ENCODE measurements at regions not wholly inside any gene's neighbourhood (a gene's known extent, or its start where the extent isn't known, plus 50 kb on each side); places are given as distances from the start of the nearest gene placed in this dataset.

- Histone ChIP-seq H3K9me3 (ENCODE audit: insufficient read depth in 2 of 2, low read depth in 1 of 2, low read length in 1 of 2) (no peaks in the 10 kb centered on the region), H3K4me3 (ENCODE audit: extremely low read depth in 1 of 4, insufficient read depth in 2 of 4, low read depth in 3 of 4, low read length in 4 of 4) (no peak overlapping the region), H3K4ac (replicated peaks; ENCODE audit: insufficient read length, low read depth, low read length) (no peak overlapping the region), H3K18ac (ENCODE audit: extremely low read depth, low read length) (no peak overlapping the region), H3K56ac (replicated peaks; ENCODE audit: insufficient read length, low read depth, low read length) (no peak overlapping the region), H3K36me3 (ENCODE audit: control insufficient read depth in 2 of 4, insufficient read depth in 4 of 4, low read length in 3 of 4) (no peaks in the 10 kb centered on the region), H2AK5ac (ENCODE audit: low read depth, low read length) (no peak overlapping the region), H2BK15ac (ENCODE audit: low read length) (no peak overlapping the region), H3K9ac (replicated peaks in 1 of 4; ENCODE audit: extremely low read depth in 1 of 4, low read depth in 3 of 4, low read length in 3 of 4) (no peak overlapping the region), H3K23me2 (ENCODE audit: low read depth, low read length) (no peaks in the 10 kb centered on the region), H2AFZ (ENCODE audit: low read length) (no peak overlapping the region), H4K20me1 (replicated peaks in 1 of 2; ENCODE audit: control insufficient read depth in 1 of 2, insufficient read depth in 2 of 2, low read length in 2 of 2) (no peaks in the 10 kb centered on the region), H4K91ac (replicated peaks; ENCODE audit: insufficient read length, low read length) (no peak overlapping the region), H4K5ac (ENCODE audit: insufficient read length, low read depth, low read length) (no peak overlapping the region), H2BK5ac (ENCODE audit: low read depth, low read length) (no peak overlapping the region), H3K4me2 (ENCODE audit: insufficient read depth in 1 of 2, low read depth in 2 of 2, low read length in 2 of 2) (no peak overlapping the region), H3K27me3 (replicated peaks in 1 of 4; ENCODE audit: control insufficient read depth in 3 of 4, extremely low read depth in 1 of 4, insufficient read depth in 3 of 4, low read length in 3 of 4) (no peaks in the 10 kb centered on the region), H3K14ac (ENCODE audit: insufficient read length) (no peak overlapping the region), H3K79me1 (ENCODE audit: low read depth, low read length) (no peaks in the 10 kb centered on the region), H3K79me2 (ENCODE audit: control insufficient read depth in 1 of 2, insufficient read depth in 2 of 2, low read length in 2 of 2) (no peaks in the 10 kb centered on the region), H2BK12ac (ENCODE audit: low read depth, low read length) (no peak overlapping the region), H3K23ac (ENCODE audit: insufficient read length) (no peak overlapping the region), H4K8ac (ENCODE audit: extremely low read depth, insufficient read depth, low read length) (no peak overlapping the region), H2BK120ac (replicated peaks; ENCODE audit: low read depth, low read length) (no peak overlapping the region), H2BK20ac (ENCODE audit: low read length) (no peak overlapping the region), H3K4me1 (replicated peaks in 1 of 4; ENCODE audit: control insufficient read depth in 3 of 4, insufficient read depth in 4 of 4, low read length in 3 of 4) (no peaks in the 10 kb centered on the region), H3K27ac (ENCODE audit: low read depth, low read length) (no peak overlapping the region)
- WGBS, 2 experiments (ENCODE audit: extremely low coverage in 1 of 2, insufficient coverage in 1 of 2, insufficient read length in 1 of 2, insufficient replicate concordance in 2 of 2, low coverage in 1 of 2, low lambda C conversion rate in 2 of 2, missing lambda C conversion rate in 1 of 2) = 61% methylated on average over 1 of the region's 1 CpG; no CpG with 5 or more reads in 1 of the 2 experiments
- ChIA-PET POLR2A (ENCODE audit: partially characterized antibody) (no interaction called here), CTCF (ENCODE audit: partially characterized antibody) (interaction anchor here (0.6 to 0.8 kb wide), 2 partner anchors 13 to 70 kb away, joined by 3 read pairs; no protein-coding TSS in a partner anchor)
- FAIRE-seq (no peak), DNase-seq (ENCODE audit: low read depth in 1 of 2, low spot score in 2 of 2) (no peak)
- TF ChIP-seq RBBP5 (IDR thresholded peaks at IDR 0.05; ENCODE audit: borderline replicate concordance, low read depth, low read length) (no peak), HDAC2 (IDR thresholded peaks at IDR 0.05; ENCODE audit: borderline replicate concordance in 1 of 2, low read depth in 2 of 2, low read length in 2 of 2) (no peak), POLR2AphosphoS5 (IDR thresholded peaks at IDR 0.05; ENCODE audit: low read depth, low read length) (no peak), YY1 (IDR thresholded peaks at IDR 0.05; ENCODE audit: low read depth, low read length) (no peak), PHF8 (conservative IDR thresholded peaks at IDR 0.05; ENCODE audit: low read depth, low read length) (no peak), SP2 (IDR thresholded peaks at IDR 0.05; ENCODE audit: low read length) (no peak), NANOG (IDR thresholded peaks at IDR 0.05; ENCODE audit: insufficient read depth, low read depth, low read length, poor library complexity, severe bottlenecking) (no peak), SP4 (IDR thresholded peaks at IDR 0.05; ENCODE audit: low read length) (no peak), SIX5 (IDR thresholded peaks at IDR 0.05; ENCODE audit: low read depth, low read length) (no peak), CEBPB (IDR thresholded peaks at IDR 0.05; ENCODE audit: low read depth, low read length) (no peak), TAF7 (optimal IDR thresholded peaks at IDR 0.05; ENCODE audit: borderline replicate concordance, low read depth, low read length) (no peak), CHD1 (IDR thresholded peaks at IDR 0.05; ENCODE audit: low read depth, low read length) (no peak), SIN3A (conservative IDR thresholded peaks at IDR 0.05 in 1 of 2, IDR thresholded peaks at IDR 0.05 in 1 of 2; ENCODE audit: low read depth in 1 of 2, low read length in 2 of 2) (no peak), TAF1 (IDR thresholded peaks at IDR 0.05; ENCODE audit: low read depth, low read length) (no peak), BCL11A (IDR thresholded peaks at IDR 0.05; ENCODE audit: low read depth in 2 of 2, low read length in 2 of 2) (no peak)
Observed at GRCh38 chr9:101814064-101814463, 75.6 kb upstream of the GRIN3A start.

All from H1 (cell line).